ENCODE measurements at regions not wholly inside any gene's neighbourhood (a gene's known extent, or its start where the extent isn't known, plus 50 kb on each side); places are given as distances from the start of the nearest gene placed in this dataset.

GRCh38 chr5:6910950-6911349 lies 197.7 kb downstream of the TENT4A start:
- no peak for ATAC-seq
- no peaks in the 10 kb centered on the region for H3K9me3 ChIP-seq
- CTCF ChIA-PET: no interaction called here

GRCh38 chr5:6914347-6914746 lies 201.1 kb downstream of the TENT4A start:
- POLR2A ChIA-PET: no interaction called here
- DNase-seq (ENCODE audit: low read depth in 1 of 2, low spot score in 1 of 2) (no peak), ATAC-seq (no peak), FAIRE-seq (no peak)
- Histone ChIP-seq H3K4me3 (no peak overlapping the region), H3K27ac (no peak overlapping the region), H3K4me1 (no peaks in the 10 kb centered on the region), H3K9me3 (no peaks in the 10 kb centered on the region), H3K4me2 (no peak overlapping the region)
- WGBS (ENCODE audit: missing lambda C conversion rate): 52% methylated on average over 2 of the region's 2 CpGs
- CTCF ChIA-PET: no interaction called here
- TF ChIP-seq MAZ (IDR thresholded peaks at IDR 0.05; ENCODE audit: borderline replicate concordance, low read depth, low read length) (no peak), POLR2A (IDR thresholded peaks at IDR 0.05; ENCODE audit: low read length) (no peak), CEBPB (IDR thresholded peaks at IDR 0.05) (no peak), HOXB5 (CRISPR knock-in tag; IDR thresholded peaks at IDR 0.05) (no peak), CBX2 (IDR thresholded peaks at IDR 0.05; ENCODE audit: borderline replicate concordance, low read depth) (no peak), KDM1A (IDR thresholded peaks at IDR 0.05; ENCODE audit: low read depth) (no peak), FOSB (CRISPR knock-in tag; IDR thresholded peaks at IDR 0.05) (no peak)

More at GRCh38 chr5:6910950-6911349, 197.7 kb downstream of the TENT4A start:
- DNase-seq (ENCODE audit: low read depth in 1 of 2, low spot score in 1 of 2) (no peak), FAIRE-seq (no peak)
- Histone ChIP-seq H3K4me2 (no peak overlapping the region), H3K27ac (no peak overlapping the region), H3K4me3 (no peak overlapping the region), H3K4me1 (no peaks in the 10 kb centered on the region)
- 26% methylated on average over 3 of the region's 3 CpGs for WGBS (ENCODE audit: missing lambda C conversion rate)
- no peak for TF ChIP-seq EHF (CRISPR knock-in tag; IDR thresholded peaks at IDR 0.05)
- TF ChIP-seq MAZ (IDR thresholded peaks at IDR 0.05; ENCODE audit: borderline replicate concordance, low read depth, low read length): no peak
- no peak for TF ChIP-seq RARB (CRISPR knock-in tag; IDR thresholded peaks at IDR 0.05)
- TF ChIP-seq ATOH8 (CRISPR knock-in tag; IDR thresholded peaks at IDR 0.05; ENCODE audit: low read depth): no peak
- no peak for TF ChIP-seq RFX5 (IDR thresholded peaks at IDR 0.05)
- no peak for TF ChIP-seq FOXS1 (CRISPR knock-in tag; IDR thresholded peaks at IDR 0.05)
- POLR2A ChIA-PET: no interaction called here

GRCh38 chr5:6915574-6915973 lies 202.3 kb downstream of the TENT4A start:
- Histone ChIP-seq H3K4me3 (no peak overlapping the region), H3K4me1 (no peaks in the 10 kb centered on the region), H3K9me3 (no peaks in the 10 kb centered on the region), H3K4me2 (no peak overlapping the region), H3K27ac (no peak overlapping the region)
- no peak for DNase-seq (ENCODE audit: low read depth in 1 of 2, low spot score in 1 of 2)
- TF ChIP-seq BCL3 (IDR thresholded peaks at IDR 0.05) (no peak), USF2 (IDR thresholded peaks at IDR 0.05) (no peak), PHF8 (IDR thresholded peaks at IDR 0.05; ENCODE audit: borderline replicate concordance, low read depth) (no peak), EHMT2 (IDR thresholded peaks at IDR 0.05; ENCODE audit: low read depth) (no peak), BHLHE40 (IDR thresholded peaks at IDR 0.05; ENCODE audit: low read depth, low read length) (no peak), GATA3 (IDR thresholded peaks at IDR 0.05; ENCODE audit: borderline replicate concordance) (no peak), TP53 (CRISPR knock-in tag; IDR thresholded peaks at IDR 0.05) (no peak), CBX8 (IDR thresholded peaks at IDR 0.05) (no peak), EHF (CRISPR knock-in tag; IDR thresholded peaks at IDR 0.05) (no peak), HOXB5 (CRISPR knock-in tag; IDR thresholded peaks at IDR 0.05) (no peak), JUN (IDR thresholded peaks at IDR 0.05) (no peak), MAX (IDR thresholded peaks at IDR 0.05) (no peak), POLR2AphosphoS2 (conservative IDR thresholded peaks at IDR 0.05; ENCODE audit: low read length) (no peak), TFCP2L1 (CRISPR knock-in tag; IDR thresholded peaks at IDR 0.05) (no peak), MAFK (IDR thresholded peaks at IDR 0.05; ENCODE audit: partially characterized antibody) (no peak), HEYL (CRISPR knock-in tag; IDR thresholded peaks at IDR 0.05) (no peak)
- CTCF ChIA-PET: no interaction called here
- POLR2A ChIA-PET: no interaction called here
- no peak for ATAC-seq
- no peak for FAIRE-seq
- 7% methylated on average over 3 of the region's 3 CpGs for WGBS (ENCODE audit: missing lambda C conversion rate)

All from A549 (cell line).